COLO668 (cell line): ENCODE measurements at regions not wholly inside any gene's neighbourhood (a gene's known extent, or its start where the extent isn't known, plus 50 kb on each side); places are given as distances from the start of the nearest gene placed in this dataset.

Experiments
- DNase-seq: peaks from one replicate; lab custom pipeline; 2025; ENCODE audit not compliant: unreplicated experiment; lab: John Stamatoyannopoulos, UW

DNA sequence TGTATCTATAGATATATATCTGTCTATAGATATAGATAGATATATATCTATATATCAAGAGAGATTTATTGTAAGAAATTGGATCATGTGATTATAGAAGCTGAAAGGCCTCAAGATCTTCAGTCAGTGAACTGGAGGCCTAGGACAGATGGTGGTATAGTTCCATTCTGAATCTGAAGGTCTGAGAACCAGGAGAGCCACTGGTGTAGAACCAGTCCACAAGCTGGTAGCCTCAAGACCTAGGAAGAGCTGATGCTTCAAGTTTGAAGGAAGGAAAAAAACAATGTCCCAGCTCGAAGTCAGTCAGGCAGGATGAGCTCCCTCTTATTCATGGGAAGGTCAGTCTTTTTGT, 213.2 kb upstream of the JUN start:
- DNase-seq: no peak

DNA sequence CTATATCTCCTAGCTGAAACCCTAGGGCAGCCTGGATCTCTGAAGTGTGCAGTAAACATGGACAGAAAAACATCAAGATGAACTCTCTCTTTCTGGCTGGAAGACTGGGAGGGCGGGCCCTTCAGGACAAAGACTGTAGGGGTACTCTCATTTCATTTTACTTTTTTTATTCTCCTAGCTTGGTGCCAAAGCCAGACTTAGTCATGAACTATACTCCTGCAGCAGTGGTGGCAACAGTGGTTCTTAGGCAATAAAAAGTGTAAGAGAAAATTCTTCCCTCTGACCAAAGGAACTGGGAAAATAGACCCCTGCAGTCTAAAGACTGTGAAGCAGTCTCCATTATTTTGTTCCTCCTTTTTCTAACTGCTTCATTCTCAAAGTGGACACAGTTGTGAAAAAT, 213.8 kb upstream of the JUN start:
- DNase-seq: no peak

DNA sequence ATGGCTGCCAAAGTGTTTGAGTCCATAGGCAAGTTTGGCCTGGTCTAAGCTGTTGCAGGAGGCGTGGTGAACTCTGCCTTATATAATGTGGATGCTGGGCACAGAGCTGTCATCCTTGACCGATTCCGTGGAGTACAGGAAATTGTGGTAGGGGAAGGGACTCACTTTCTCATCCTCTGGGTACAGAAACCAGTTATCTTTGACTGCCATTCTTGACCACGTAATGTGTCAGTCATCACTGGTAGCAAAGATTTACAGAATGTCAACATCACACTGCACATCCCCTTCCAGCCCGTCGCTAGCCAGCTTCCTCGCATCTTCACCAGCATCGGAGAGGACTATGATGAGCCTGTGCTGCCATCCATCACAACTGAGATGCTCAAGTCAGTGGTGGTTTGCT, 215.8 kb upstream of the JUN start:
- DNase-seq: no peak

GRCh38 chr1:59004755-59005154, 220.9 kb upstream of the JUN start:
- DNase-seq: no peak

DNA sequence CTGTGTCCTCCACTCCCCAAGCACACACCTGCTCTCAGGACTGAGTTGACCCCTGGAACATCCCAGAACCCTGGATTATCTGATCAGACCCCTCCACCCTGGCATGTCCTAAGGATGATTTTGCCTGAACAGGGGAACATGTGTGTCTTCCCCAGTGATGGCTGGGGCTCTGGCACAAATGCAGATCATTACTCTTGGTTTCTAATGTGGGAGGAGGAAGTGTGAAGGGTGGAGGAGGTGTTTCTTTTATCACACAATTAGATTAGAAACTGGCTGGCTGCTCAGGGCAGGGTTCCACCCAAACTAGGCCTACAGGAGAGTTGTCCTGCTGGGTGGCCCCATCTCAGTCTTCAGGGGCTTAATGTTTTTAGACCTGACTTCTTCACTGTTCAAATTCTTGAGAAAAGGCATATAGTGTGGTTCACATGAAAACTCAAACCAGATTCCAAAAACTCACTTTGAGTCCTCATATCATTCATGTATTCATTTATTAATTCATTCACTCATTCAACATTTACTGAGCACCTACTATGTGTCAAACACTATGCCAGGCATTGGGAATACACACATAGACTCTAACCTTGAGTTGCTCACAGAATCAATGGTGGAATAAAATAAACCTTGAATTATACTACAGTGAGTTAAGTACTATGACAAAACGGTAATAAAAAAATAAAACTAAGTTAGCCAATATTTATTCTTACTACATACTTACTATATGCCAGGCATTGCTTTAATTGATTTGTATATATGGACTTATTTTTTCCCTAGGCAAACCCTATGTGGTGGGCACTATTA, 221.8 kb upstream of the JUN start:
- no peak for DNase-seq

- DNase-seq: no peak
These were observed 222.4 kb upstream of the JUN start for GRCh38 chr1:59006289-59006658.

GRCh38 chr1:59006932-59007331, 223.1 kb upstream of the JUN start:
- DNase-seq: no peak

GRCh38 chr1:59007429-59007819, 223.6 kb upstream of the JUN start:
- no peak for DNase-seq

DNA sequence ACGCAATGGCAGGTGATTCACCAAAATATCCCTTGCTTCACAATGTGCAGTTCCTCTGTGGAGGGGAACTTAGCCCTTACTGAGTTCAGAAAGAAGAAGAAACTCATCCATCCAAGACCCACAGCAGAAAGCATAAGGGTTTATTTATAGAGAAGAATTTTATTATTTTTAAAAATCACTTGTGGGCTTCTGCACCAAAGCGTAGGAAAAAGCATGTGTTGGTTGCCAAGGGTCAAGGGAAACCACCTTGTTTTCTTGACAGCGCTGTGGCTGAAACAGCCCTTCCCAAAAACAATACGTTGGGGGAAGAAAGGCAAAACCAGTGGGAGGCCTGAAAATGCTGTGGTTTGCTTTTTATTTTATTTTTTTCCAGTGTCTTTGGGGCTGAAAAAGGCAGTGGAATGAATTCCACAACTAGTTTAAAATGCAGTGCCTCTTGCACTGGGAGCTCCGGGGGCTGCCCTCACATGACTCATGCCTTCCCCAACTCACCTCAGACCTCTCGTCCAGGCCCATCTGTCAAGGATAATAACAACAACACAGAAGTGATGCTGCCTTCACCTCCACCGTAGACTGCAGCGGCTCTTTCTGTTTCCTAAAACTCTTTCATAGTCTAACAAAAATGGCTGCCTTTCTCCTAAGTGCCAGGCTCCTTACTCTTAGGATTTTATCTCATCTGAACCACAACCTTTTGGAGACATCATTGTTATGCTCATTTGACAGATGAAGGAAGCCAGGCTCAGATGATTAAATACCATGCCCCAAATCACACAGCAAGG, 224.2 kb upstream of the JUN start:
- DNase-seq: no peak

- no peak for DNase-seq
These were observed 224.9 kb upstream of the JUN start for GRCh38 chr1:59008599-59009347.

- no peak for DNase-seq
These were observed 227.8 kb upstream of the JUN start for GRCh38 chr1:59011663-59012062.

DNA sequence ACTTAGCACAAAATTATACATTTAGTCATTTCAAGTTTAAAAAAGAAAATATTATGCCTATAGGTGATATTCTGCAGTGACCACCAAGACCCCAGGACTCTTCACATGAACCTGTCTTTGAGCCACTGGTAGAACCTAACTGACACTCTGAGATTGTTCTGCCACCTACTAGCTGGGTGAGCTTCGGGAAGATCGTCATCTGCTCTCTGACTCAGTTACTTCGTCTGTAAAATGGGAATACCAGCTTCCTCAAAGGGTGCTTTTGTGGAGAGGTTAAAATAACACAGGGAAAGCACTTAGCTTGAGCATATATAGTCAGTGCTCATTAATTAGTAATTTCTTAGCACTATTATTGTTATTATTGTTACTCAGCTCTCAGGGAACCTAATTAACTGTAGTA, 228.5 kb upstream of the JUN start:
- DNase-seq: no peak

DNA sequence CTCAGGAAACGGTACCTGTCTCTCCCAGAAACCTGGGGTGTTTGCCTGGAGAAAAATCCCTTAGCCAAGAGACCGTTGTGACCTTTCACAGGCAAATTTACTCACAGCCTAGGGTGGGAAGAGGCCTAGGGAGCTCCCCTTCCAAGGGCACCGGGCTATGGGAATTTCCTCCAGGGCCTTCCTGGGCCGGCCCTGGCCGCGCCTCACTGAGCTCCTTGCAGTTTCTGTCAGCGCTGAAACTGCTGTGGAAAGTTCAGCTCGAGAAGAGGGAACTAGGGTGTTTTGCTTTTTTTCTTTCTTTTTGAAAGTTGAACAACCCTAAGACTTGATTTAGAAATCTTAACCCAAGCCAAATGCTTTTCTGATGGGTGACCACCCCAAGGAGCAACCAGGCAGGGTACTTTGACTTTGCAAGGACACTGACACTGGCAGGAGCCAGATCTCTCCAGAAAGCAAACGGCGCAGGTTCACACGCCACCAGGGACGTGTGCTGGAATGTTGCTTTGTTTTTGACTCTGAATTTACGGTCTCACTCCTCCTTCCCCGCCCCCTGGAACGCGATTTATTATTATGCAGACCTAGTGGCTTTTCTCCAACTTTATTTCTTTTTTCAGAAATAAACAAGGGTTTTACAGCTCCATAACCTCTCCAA, 229.6 kb upstream of the JUN start:
- no peak for DNase-seq

DNA sequence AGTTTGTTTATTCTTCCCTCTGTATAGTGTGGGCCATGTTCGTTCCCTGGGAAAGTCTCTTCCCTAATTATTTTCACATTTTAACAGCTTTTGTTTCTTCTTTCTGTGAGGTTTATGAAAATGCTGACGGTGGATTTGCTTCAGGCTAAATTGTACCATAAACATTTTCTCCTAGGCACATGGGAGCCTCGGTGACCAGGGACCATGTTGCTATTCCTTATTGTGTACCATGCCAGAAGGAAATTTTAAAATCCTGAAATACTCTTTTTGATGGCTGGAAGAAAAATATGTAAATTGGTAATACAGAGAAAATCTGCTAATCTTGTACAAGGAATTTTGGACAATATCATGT, 230.1 kb upstream of the JUN start:
- DNase-seq: no peak

GRCh38 chr1:59014827-59015226, 231.0 kb upstream of the JUN start:
- DNase-seq: no peak

DNA sequence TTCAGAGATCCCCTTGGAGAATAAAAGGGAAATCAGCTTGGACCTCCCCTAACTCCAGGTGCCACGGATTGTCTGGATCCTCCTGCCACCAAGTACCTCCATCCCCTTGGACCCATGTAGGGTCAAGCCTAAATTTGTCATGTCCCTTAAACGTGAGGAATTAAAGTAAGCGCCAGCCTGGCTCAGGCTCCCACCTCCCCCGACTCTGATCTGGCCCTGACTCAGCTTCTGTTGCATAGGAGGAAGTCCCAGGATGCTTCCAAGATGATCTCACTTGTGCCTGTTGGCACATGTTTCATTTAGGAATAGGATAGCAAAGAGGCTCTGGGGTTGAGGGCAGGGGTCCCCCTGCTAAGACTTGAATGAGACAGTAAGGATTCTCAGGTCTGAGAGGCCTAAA, 231.9 kb upstream of the JUN start:
- DNase-seq: no peak

- DNase-seq: no peak
These were observed 232.5 kb upstream of the JUN start for GRCh38 chr1:59016390-59016789.

- DNase-seq: no peak
These were observed 233.8 kb upstream of the JUN start for GRCh38 chr1:59017501-59018231.

DNA sequence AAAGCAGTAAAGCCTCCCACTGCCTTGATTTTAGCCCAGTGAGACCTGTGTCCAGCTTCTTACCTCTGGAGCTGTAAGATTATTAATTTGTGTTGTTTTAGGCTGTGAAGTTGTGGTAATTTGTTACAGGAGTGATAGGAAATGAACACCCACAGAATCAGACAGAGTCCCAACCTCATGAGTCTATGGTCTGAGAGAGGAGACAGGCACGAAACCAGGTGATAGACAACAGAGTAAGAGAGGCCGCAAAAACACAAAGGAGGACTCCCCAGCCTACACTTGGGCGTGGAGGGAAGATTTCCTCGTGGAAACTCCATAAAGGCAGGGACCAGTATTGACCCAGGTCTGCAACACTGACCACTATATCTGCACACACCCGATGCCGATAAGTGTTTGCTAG, 234.6 kb upstream of the JUN start:
- DNase-seq: no peak

DNA sequence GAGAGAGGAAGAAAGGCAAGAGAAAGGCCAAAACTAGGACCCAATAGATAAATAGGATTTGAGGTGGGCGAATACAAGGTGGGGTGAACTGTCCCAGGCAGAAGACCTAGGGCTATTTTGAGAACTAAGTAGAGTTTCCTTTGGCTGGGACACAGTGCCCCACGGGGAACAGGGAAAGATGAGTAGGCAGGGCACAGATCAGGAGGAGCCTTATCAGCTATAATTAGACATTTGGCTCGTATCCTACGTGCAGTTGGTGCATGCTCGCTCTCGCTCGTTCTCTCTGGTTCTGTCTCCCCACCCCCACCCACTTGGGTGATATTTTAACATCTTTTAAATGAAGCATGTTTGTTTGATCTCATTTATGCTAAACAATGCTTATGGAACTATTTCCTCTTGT, 235.0 kb upstream of the JUN start:
- no peak for DNase-seq
